ENCODE measurements at regions not wholly inside any gene's neighbourhood (a gene's known extent, or its start where the extent isn't known, plus 50 kb on each side); places are given as distances from the start of the nearest gene placed in this dataset.

DNA sequence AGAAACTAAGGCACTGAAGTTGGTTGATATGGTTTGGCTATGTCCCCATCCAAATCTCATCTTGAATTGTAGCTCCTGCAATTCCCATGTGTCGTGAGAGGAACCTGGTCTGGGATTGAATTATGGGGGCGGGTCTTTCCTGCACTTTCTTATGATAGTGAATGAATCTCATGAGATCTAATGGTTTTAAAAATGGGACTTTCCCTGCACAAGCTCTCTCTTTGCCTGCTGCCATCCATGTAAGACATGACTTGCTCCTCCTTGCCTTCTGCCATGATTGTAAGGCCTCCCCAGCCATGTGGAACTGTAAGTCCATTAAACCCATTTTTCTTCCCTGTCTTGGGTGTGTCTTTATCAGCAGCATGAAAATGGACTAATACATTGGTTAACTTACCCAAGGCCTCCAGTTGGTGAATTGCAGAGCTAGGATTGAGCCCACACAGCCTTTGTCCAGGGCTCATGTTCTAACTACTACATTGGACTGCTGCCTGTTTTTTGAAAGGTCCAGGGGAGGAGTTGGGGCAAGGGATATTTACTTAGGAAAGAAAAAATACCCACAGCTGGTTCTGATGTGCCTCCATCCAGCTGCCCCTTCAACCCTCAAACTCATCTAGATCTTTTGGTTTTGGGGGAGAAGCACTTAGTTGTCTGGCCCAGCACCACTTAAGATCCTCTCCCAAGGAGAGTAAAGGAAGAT lies 107.8 kb upstream of the NAV2 start:
- TF ChIP-seq, protein P1, sequence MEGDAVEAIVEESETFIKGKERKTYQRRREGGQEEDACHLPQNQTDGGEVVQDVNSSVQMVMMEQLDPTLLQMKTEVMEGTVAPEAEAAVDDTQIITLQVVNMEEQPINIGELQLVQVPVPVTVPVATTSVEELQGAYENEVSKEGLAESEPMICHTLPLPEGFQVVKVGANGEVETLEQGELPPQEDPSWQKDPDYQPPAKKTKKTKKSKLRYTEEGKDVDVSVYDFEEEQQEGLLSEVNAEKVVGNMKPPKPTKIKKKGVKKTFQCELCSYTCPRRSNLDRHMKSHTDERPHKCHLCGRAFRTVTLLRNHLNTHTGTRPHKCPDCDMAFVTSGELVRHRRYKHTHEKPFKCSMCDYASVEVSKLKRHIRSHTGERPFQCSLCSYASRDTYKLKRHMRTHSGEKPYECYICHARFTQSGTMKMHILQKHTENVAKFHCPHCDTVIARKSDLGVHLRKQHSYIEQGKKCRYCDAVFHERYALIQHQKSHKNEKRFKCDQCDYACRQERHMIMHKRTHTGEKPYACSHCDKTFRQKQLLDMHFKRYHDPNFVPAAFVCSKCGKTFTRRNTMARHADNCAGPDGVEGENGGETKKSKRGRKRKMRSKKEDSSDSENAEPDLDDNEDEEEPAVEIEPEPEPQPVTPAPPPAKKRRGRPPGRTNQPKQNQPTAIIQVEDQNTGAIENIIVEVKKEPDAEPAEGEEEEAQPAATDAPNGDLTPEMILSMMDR (IDR thresholded peaks at IDR 0.05), result no peak
- no peak for TF ChIP-seq POLR2A (IDR thresholded peaks at IDR 0.05)
- TF ChIP-seq POLR2AphosphoS5 (IDR thresholded peaks at IDR 0.05), result no peak

Data from gastroesophageal sphincter (tissue), 3 donors.